GM21576 (cell line): ENCODE measurements at regions not wholly inside any gene's neighbourhood (a gene's known extent, or its start where the extent isn't known, plus 50 kb on each side); places are given as distances from the start of the nearest gene placed in this dataset.
"Not testable (repeated sequence)": the region's sequence is repeated elsewhere in the genome, so short reads cannot be mapped to it uniquely, and the experiment has no call there.

Source experiments
- ATAC-seq: cut with Tn5 transposase; IDR thresholded peaks from one replicate; pipeline ENCODE4 v1.9.1; 2021; ENCODE audit warnings: mild to moderate bottlenecking, moderate library complexity; ENCODE audit not compliant: unreplicated experiment

DNA sequence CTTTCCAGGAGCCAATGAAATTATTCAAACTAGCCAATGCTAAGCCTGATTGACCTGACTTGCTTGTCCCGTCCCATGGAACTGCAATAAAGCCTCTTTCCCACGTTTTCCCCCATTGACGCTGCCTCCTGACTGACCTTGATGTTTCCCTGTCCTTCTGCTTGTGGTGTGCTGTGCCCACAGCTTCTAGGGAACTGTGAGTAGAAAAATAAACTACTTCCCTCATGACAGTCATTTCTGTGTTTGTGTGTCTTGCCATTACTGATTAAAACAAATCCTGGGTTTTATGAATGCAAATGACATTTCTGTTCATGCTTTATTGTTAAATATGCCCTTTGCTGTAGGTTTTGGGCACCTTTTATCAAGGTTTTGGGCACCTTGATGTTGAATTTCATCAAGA, 91.3 kb upstream of the ABI1 start:
- ATAC-seq = no peak

DNA sequence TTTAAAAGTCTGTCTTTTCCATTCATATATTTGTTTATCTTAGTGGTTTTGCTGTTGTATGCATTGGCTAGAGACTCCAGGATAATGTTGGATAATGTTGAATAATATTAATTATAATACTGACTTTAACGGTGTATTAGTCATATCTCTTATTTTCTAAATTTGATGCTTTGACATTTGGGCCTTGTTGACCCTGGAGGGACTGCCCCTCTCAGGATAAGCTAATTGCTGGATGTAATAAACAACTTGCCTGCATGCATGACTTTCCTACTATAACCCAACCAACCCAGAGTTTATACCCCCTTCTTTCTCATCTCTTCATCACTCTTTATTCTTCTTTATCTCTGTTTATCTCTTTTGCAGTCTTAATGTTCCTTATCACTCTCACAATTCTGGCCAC, 90.9 kb upstream of the ABI1 start:
- ATAC-seq = no peak

DNA sequence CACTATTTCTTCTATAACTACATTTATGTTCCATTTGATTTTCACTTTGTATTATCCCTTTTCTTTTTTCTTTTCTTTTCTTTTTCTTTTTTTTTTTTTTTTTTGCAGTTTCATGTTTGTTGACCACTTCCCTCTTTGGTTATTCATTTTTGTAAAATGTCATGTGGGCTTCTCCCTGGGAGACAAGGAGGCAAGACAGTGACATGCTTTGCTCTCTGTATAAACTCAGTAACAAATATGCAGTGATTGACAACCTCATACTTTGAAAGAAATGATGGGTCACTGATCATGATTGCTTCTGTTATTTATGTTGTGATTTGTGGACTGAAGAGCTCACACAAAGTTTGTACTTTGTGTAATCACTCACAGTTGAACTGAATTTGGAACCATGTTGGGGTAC, 90.2 kb upstream of the ABI1 start:
- ATAC-seq = no peak

DNA sequence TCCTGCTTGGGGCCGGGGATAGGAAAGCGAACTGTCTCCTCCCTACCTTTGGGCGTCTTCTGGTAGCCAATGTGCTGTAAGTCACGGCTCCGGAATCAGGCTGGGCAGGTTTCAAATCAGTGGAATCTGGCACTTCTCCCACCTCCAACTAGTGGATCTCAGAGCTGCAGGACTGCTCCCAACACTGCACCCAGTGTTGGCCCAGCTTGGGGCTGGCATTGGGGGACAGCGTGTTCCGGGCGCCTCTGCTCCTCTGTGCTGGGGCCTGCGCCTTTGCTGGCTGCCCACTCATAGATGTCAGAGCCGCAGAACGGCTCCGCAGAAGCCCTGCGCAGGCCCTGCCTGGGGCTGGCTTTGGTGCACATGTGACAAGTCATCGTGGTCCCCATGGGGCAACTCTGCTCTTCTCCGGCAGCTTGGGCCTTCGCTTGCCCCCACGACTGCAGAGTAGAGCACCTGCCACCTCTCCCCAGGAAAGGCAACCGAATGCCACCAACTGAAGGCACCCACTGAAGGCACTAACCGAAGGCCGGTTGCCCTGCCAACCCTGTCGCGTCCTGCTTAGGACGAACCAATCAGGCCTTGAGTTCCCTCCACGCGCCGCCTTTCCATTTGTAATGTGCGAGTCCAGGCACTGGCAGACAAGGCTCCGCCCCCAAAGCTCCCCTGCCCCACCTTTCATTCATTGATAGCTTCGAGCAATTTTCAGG, 85.5 kb upstream of the ABI1 start:
- ATAC-seq = no peak

DNA sequence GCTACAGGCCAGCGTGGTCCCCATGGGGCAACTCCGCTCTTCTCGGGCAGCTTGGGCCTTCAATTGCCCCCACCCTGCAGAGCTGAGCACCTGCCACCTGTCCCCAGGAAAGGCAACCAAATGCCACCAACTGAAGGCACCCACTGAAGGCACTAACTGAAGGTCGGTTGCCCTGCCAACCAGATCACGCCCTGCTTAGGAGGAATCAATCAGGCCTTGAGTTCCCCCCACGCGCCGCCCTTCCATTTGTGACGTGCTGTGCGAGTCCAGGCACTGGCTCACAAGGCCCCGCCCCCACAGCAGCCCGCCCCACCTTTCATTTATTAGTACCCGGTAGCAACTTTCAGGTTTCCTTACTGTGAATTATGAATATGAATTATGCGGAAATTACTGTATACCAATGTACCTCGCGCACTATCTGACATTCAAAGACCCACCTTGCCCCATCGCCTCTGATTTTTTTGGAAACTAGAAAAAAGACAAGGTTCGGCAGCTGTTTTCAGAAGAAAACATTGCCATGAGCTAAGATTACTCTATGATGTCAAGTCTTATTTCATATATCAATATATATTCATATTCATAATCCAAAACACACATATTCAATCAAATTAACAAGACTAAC, 83.6 kb upstream of the ABI1 start:
- ATAC-seq = no peak

DNA sequence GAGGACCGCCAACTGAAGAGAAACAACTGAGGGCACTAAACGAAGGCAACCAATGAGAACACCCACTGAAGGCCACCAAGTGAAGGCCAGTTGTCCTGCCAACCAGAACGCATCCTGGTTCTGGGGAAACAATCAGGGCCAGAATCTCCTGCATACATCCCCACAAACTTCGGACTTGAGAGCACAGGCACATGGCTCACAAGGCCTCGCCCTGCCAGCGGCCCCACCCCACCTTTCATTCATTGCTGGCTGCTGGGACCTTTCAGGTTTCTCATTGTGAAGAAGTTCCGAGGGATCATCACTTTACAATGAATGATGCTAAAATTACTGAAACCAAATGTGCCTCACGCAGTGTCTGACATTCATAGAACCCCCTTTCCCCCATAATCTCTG, 79.2 kb upstream of the ABI1 start:
- ATAC-seq = no peak

DNA sequence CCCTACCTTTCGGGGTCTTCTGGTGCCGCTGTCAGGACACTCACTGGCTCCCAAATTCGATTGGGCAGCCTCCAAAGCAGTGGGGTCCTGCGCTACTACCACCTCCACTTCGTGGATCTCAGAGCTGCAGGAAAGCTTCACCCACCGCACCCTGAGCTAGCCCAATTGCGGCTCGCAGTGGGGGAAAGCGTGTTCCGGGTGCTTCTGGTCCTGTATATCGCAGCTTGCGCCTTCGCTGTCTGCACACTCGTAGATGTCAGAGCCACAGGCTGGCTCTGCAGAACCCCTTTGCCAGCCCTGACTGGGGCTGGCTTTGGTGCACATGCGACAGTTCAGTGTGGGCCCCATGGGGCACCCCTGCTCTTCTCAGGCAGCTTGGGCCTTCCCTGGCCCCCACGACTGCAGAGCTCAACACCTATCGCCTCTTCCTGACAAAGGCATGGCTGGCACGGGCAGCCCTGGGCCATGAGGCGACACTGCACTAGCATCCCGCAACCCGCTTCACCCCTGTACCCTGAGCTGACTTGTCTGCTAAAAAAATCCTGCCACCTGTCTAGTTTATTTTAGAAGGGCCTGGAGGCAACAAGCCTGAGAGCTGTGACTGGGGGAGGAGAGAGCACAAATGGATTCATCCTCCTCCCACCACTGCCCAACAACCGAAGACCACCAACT, 78.7 kb upstream of the ABI1 start:
- no peak for ATAC-seq

DNA sequence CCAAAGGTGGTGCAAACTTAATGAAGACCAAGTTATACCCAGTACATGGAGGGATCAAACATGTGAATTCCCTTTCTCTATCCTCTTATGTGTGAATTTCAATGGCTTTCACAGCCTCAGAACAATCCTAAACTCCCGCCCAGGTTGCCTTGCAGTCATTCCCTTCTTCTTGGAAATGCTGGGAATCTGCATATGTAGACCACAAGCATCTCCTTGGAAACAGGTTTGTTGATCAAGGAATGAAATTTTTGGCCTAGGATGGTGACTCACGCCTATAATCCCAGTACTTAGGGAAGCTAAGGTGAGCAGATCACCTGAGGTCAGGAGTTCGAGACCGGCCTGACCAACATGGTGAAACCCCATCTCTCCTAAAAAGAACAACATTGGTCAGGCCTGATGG, 77.8 kb upstream of the ABI1 start:
- ATAC-seq = no peak

DNA sequence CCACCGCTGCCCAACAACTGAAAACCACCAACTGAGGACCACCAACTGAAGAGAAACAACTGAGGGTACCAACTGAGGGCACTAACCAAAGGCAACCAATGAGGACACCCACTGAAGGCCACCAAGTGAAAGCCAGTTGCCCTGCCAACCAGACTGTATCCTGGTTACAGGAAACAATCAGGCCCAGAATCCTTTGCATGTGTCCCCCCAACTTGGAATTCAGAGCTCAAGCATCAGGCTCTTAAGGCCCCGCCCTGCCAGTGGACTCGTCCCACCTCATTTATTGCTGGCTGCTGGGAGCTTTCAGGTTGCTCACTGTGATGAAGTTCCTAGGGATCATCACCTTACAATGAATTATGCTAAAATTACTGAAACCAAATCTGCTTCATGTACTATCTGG, 76.6 kb upstream of the ABI1 start:
- ATAC-seq = no peak

DNA sequence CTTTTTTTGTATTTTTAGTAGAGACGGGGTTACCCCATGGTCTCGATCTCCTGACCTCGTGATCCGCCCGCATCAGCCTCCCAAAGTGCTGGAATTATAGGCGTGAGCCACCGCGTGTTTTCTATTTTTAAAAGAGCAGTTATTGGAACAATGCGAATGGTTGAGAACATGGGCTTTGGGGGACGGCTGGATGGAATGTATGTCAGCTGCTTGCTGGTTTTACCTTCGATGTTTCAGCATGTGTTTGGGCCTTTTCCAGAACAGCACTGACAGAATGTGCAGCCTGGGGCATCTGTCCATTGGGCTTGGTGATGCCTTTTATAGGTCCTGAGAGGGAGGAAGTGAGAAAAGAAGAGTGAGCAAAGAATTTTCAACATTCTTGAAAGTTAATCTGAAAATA, 73.4 kb upstream of the ABI1 start:
- not testable (repeated sequence) for ATAC-seq

DNA sequence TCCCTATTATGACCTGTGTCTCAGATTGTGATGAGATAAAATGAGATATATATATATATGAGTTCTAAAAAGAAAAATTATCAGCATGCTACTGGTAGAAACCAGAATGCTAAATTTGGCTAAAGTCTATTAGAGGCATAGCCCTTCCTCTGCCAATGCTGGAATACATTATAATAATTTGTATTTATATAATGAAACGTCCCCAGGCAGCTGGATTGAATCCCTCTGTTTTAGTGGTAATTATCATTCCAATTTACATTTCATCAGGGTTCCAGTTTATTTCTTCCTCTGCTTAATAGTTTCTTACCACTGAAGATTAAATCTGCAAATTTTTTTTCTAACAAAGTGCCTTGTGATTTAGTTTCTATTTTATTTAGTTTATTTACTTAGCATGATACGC, 71.8 kb upstream of the ABI1 start:
- no peak for ATAC-seq

DNA sequence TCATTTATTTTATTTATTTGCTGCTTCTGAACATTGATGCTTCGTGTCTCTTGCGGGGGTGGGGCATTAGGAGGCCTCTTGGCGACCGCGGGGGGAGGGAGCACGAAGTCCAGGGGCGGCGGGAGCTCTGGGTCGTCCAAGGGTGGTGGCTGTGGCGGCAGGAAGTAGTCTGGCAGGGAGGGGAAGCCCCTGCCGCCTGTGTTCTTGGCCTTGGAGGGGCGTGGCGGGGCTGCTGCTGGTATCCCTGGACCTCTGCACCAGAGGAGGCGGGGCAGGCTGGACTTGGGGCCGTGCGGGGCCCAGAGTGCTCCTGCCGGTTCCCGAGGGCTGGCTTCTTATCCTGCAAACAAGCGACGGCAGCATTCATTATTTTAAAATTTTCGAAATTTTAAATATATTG, 70.5 kb upstream of the ABI1 start:
- ATAC-seq = peak; percentile 79

DNA sequence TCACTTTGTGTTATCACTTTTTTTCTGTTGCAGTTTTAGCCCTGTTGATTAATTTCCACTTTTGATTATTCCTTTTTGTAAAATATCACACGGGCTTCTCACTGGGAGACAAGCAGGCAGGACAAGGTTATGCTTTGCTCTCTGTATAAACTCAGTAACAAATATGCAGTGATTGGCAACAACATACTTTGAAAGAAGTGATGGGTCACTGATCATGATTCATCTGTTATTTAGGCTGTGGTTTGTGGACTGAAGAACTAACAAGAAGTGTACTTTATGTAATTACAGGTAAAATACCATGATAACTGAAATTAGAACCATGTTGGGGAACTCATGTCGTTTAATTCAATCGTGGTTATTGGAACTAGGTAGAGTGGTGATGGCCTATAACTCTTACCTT, 62.1 kb upstream of the ABI1 start:
- ATAC-seq = not testable (repeated sequence)

DNA sequence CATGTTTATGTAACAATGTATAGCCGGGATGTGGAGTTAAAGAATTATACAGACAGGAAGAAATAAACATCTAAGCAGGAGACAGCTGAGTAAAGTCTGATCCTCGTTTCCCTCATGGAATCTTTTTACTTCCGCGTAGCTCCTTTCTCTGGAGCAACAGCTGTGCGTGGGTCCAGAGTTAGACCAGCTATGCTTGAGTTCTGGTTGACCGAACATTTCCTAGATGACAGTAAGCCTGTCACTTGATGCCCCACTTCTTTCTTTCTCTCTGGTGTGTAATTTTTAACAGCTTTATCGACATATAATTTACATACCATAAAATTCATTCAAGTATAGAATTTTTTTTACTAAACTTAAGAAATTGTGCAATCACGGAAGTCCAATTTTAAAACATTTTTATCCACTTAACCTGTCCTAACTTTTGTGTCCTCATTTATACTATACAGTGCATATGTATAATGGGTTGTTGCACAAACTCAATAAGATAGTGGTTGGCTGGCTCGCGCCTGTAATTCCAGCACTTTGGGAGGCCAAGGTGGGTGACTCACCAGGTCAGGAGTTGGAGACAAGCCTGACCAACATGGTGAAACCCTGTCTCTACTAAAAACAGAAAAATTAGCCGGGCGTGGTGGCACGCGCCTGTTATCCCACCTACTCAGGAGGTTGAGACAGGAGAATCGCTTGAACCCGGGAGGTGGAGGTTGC, 58.5 kb upstream of the ABI1 start:
- not testable (repeated sequence) for ATAC-seq

DNA sequence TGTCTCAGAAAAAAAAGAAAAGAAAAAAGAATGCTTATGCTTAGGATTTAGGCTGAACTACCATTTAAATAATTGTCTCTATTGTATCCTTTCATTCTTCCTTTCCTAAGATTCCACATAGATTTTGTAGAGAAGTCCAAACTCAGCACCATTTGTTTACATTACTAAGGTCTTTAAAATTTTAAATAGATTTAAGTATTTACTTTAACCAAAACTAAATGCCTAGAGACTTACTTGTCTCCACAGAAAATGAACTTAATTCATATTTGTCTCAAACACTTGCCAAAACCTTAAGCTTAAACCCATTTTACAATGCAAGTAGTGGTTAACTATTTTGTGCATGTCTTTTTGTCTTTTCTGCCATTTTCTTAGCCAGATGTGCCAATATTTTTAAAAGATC, 54.1 kb upstream of the ABI1 start:
- ATAC-seq = no peak

DNA sequence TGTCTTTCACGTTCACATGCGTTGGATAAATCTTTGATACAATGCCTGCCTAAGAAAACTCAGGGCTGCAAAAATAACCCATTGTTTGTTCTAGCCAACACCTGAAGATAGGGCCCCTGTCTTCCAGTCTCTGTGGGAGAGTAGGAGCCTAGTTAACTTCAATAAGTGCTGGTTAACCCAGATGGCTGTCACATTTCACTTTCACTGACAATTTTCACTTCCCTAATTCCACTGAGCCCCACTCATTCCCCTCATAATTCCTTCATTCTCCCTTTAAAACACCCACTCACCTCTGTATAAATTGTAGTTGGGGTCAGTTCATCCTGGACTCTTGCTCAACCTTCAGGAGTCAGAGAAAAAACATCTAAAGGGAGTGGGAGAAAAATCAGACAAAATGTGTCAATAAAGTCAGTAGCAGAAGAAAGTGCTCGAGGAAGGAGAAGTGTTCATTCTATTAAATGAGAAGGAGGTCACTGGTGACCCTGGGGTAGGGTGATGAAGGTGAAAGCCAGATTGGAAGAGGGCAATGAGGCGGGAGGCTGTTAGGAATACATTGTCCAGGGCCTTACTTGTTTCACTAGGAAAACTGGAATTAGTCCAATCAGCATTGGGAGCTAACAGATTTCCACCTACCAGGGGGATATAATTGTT, 51.2 kb upstream of the ABI1 start:
- peak; percentile 82 for ATAC-seq
